ENCODE measurements at regions not wholly inside any gene's neighbourhood (a gene's known extent, or its start where the extent isn't known, plus 50 kb on each side); places are given as distances from the start of the nearest gene placed in this dataset.

GRCh38 chr6:148085631-148086331 lies 256.9 kb upstream of the SASH1 start:
- no peaks in the 10 kb centered on the region for H3K27me3 ChIP-seq (replicated peaks; ENCODE audit: control insufficient read depth, insufficient read depth, low read length)
- TF ChIP-seq CTCF (IDR thresholded peaks at IDR 0.05; ENCODE audit: insufficient read depth, low read length, poor library complexity, severe bottlenecking): no peak

GRCh38 chr6:148086386-148086785 lies 256.3 kb upstream of the SASH1 start:
- no peak for TF ChIP-seq CTCF (IDR thresholded peaks at IDR 0.05; ENCODE audit: insufficient read depth, low read length, poor library complexity, severe bottlenecking)
- no peak overlapping the region for H3K4me3 ChIP-seq (replicated peaks; ENCODE audit: low read depth, low read length)
- H3K36me3 ChIP-seq (ENCODE audit: control insufficient read depth, insufficient read depth, low read length): no peaks in the 10 kb centered on the region
- DNase-seq (ENCODE audit: extremely low read depth, insufficient read length): no peak
- no peaks in the 10 kb centered on the region for H3K27me3 ChIP-seq (replicated peaks; ENCODE audit: control insufficient read depth, insufficient read depth, low read length)

More at GRCh38 chr6:148085631-148086331, 256.9 kb upstream of the SASH1 start:
- no peak overlapping the region for H3K4me3 ChIP-seq (replicated peaks; ENCODE audit: low read depth, low read length)
- H3K36me3 ChIP-seq (ENCODE audit: control insufficient read depth, insufficient read depth, low read length): no peaks in the 10 kb centered on the region
- DNase-seq (ENCODE audit: extremely low read depth, insufficient read length): no peak

- no peak for DNase-seq (ENCODE audit: extremely low read depth, insufficient read length)
These were observed 255.8 kb upstream of the SASH1 start for GRCh38 chr6:148086843-148087242.

GRCh38 chr6:148087659-148088058 lies 255.0 kb upstream of the SASH1 start:
- H3K4me3 ChIP-seq (replicated peaks; ENCODE audit: low read depth, low read length): no peak overlapping the region
- no peaks in the 10 kb centered on the region for H3K27me3 ChIP-seq (replicated peaks; ENCODE audit: control insufficient read depth, insufficient read depth, low read length)
- no peak for TF ChIP-seq CTCF (IDR thresholded peaks at IDR 0.05; ENCODE audit: insufficient read depth, low read length, poor library complexity, severe bottlenecking)
- H3K36me3 ChIP-seq (ENCODE audit: control insufficient read depth, insufficient read depth, low read length): no peaks in the 10 kb centered on the region
- DNase-seq (ENCODE audit: extremely low read depth, insufficient read length): no peak

More at GRCh38 chr6:148086843-148087242, 255.8 kb upstream of the SASH1 start:
- no peak overlapping the region for H3K4me3 ChIP-seq (replicated peaks; ENCODE audit: low read depth, low read length)
- H3K27me3 ChIP-seq (replicated peaks; ENCODE audit: control insufficient read depth, insufficient read depth, low read length): no peaks in the 10 kb centered on the region
- no peaks in the 10 kb centered on the region for H3K36me3 ChIP-seq (ENCODE audit: control insufficient read depth, insufficient read depth, low read length)
- TF ChIP-seq CTCF (IDR thresholded peaks at IDR 0.05; ENCODE audit: insufficient read depth, low read length, poor library complexity, severe bottlenecking): no peak

GRCh38 chr6:148090326-148090725 lies 252.3 kb upstream of the SASH1 start:
- no peak for TF ChIP-seq CTCF (IDR thresholded peaks at IDR 0.05; ENCODE audit: insufficient read depth, low read length, poor library complexity, severe bottlenecking)
- no peaks in the 10 kb centered on the region for H3K36me3 ChIP-seq (ENCODE audit: control insufficient read depth, insufficient read depth, low read length)
- DNase-seq (ENCODE audit: extremely low read depth, insufficient read length): no peak
- no peak overlapping the region for H3K4me3 ChIP-seq (replicated peaks; ENCODE audit: low read depth, low read length)
- H3K27me3 ChIP-seq (replicated peaks; ENCODE audit: control insufficient read depth, insufficient read depth, low read length): no peaks in the 10 kb centered on the region

GRCh38 chr6:148091394-148091793 lies 251.2 kb upstream of the SASH1 start:
- Histone ChIP-seq H3K27me3 (replicated peaks; ENCODE audit: control insufficient read depth, insufficient read depth, low read length) (no peaks in the 10 kb centered on the region), H3K4me3 (replicated peaks; ENCODE audit: low read depth, low read length) (no peak overlapping the region), H3K36me3 (ENCODE audit: control insufficient read depth, insufficient read depth, low read length) (no peaks in the 10 kb centered on the region)
- TF ChIP-seq CTCF (IDR thresholded peaks at IDR 0.05; ENCODE audit: insufficient read depth, low read length, poor library complexity, severe bottlenecking): no peak
- no peak for DNase-seq (ENCODE audit: extremely low read depth, insufficient read length)

Measured in GM06990 (cell line).